ENCODE measurements at regions not wholly inside any gene's neighbourhood (a gene's known extent, or its start where the extent isn't known, plus 50 kb on each side); places are given as distances from the start of the nearest gene placed in this dataset.

GRCh38 chr2:155792666-155793065, 539.9 kb downstream of the NR4A2 start:
- DNase-seq, result no peak

GRCh38 chr2:155770516-155770915, 562.0 kb downstream of the NR4A2 start:
- no peak for DNase-seq

- DNase-seq, result no peak
These were observed 566.0 kb downstream of the NR4A2 start for GRCh38 chr2:155766342-155767115.

- DNase-seq, result no peak
These were observed 577.0 kb downstream of the NR4A2 start for GRCh38 chr2:155755481-155755880.

DNA sequence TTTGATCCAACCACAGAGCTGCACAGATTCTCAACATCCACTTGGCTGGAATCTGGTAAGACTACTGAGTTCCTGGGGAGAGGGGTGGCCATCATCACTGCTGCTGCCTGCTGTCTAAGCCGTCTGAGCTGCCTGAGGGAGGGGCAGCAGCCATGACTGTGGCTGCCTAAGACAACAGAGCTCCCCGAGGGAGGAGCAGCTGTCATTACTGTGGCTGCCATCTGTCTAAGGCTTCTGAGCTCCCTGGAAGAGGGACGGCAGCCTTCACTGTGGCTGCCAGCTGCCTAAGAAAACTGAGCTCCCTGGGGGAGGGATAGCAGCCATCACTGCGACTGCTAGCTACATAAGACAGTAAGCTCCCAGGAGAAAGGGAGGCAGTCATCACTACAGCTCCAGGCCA, 584.4 kb downstream of the NR4A2 start:
- DNase-seq, result no peak

GRCh38 chr2:155747531-155747930, 585.0 kb downstream of the NR4A2 start:
- DNase-seq, result no peak

- DNase-seq, result peak; percentile 4
These were observed 599.2 kb downstream of the NR4A2 start for GRCh38 chr2:155733091-155733853.

DNA sequence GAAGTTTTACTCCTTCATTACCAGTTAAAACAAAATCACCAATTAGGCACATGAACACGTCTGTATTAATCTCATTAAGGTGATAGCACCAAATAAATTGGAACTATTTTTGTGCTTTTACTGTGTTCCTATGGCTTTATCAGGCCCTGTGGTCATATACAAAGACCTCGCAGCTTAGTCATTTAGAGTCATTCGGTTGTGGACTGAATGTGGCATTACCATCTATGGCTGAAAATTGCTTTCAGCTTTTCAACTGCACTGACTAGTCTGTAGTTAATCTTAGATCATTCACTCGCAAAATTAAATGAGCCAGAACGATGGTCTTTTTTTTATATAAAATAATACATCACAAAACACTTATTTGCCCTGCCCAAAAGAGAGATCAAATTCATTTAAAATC, 601.7 kb downstream of the NR4A2 start:
- DNase-seq, result no peak

GRCh38 chr2:155727187-155727895, 605.2 kb downstream of the NR4A2 start:
- no peak for DNase-seq

GRCh38 chr2:155722290-155722689, 610.2 kb downstream of the NR4A2 start:
- no peak for DNase-seq

- DNase-seq, result no peak
These were observed 616.8 kb downstream of the NR4A2 start for GRCh38 chr2:155715705-155716104.

DNA sequence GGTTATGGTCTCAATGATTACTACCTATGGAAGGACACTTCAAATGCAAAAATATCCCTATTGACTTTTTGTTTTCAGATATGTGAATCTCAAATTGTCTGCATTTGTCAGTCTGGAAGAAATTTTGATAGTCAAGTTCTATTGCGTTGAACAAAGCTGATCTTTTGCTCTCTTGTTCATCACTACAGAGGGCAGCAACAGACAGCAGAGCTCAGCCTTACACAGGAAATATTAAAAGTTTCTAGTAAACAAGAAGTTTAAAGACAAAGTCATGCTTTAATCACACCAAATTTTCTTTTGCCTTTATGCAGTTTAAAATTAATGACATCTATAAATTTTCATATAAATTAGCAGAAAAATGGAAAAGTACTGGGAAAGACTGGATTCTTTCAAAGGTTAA, 617.5 kb downstream of the NR4A2 start:
- DNase-seq, result no peak

GRCh38 chr2:155708071-155708470, 624.5 kb downstream of the NR4A2 start:
- no peak for DNase-seq

DNA sequence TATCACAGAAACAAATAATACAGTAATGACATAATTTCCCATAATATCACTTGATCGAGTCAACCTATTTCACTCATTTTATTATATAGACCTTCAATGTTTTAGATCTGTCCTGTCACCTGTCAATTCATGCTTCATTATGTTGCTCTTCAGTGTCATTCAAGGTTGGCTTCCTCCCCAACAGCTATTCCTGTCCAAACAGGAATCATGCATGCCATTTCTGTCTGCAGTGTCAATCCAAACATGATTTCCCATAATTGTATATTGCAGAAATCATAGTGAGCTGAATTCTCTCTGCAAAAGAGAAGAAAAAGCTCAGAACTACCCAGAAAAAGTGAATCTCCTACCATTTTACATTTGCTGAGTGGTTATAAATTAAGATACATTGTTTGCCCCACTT, 628.6 kb downstream of the NR4A2 start:
- DNase-seq, result no peak

GRCh38 chr2:155703048-155703447, 629.5 kb downstream of the NR4A2 start:
- no peak for DNase-seq

GRCh38 chr2:155701721-155702120, 630.8 kb downstream of the NR4A2 start:
- DNase-seq, result no peak

- no peak for DNase-seq
These were observed 636.0 kb downstream of the NR4A2 start for GRCh38 chr2:155696571-155696970.

GRCh38 chr2:155695505-155695904, 637.0 kb downstream of the NR4A2 start:
- no peak for DNase-seq

GRCh38 chr2:155692856-155693255, 639.7 kb downstream of the NR4A2 start:
- DNase-seq, result no peak

GRCh38 chr2:155692106-155692505, 640.4 kb downstream of the NR4A2 start:
- DNase-seq, result no peak

GRCh38 chr2:155690785-155691184, 641.7 kb downstream of the NR4A2 start:
- no peak for DNase-seq

DNA sequence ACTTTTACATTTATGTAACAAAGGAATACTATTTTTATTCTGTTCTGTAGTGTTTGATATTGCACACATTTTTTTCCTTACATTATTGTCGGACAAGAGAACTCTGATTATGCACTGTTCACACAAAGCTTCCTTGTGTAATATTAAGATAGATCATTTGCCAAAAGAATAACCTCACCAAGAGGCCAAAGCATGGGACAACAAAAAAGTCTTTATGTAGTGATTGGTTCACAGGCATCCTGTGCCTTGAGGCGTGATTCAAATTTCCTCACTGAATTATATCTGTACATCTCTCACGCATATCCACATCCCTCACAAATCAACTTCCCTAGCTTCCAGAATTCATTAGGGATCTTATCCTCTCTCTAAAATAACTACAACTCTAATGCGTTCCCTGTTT, 642.7 kb downstream of the NR4A2 start:
- no peak for DNase-seq

GRCh38 chr2:155687181-155687580, 645.3 kb downstream of the NR4A2 start:
- no peak for DNase-seq
